Calu3 (cell line): ENCODE measurements at regions not wholly inside any gene's neighbourhood (a gene's known extent, or its start where the extent isn't known, plus 50 kb on each side); places are given as distances from the start of the nearest gene placed in this dataset.
"Not testable (repeated sequence)": the region's sequence is repeated elsewhere in the genome, so short reads cannot be mapped to it uniquely, and the experiment has no call there.

ENCODE experiments used
- BruUV-seq: library from RNA; stranded (reverse); fragments of 400-500 nt; replicated peaks from 2 replicates; lab custom pipeline; 2021; lab: Mats Ljungman, UMichigan
- CTCF ChIA-PET: fragments of 300-600 bp; sonication (Branson Sonifier 250); formaldehyde crosslinking; loops from one replicate; lab custom pipeline; 2022; ENCODE audit warnings: antibody characterized with exemption; lab: Charles Lee
- DNase-seq: peaks from one replicate; pipeline ENCODE4 v3.0.0; 2022
- H3K27ac Mint-ChIP-seq: one replicate; pipeline ENCODE4 v1.8.0; 2022; ENCODE audit warnings: mixed read lengths; ENCODE audit not compliant: unreplicated experiment
- H3K27me3 Mint-ChIP-seq: one replicate; pipeline ENCODE4 v1.8.0; 2022; ENCODE audit warnings: mixed read lengths; ENCODE audit not compliant: unreplicated experiment
- H3K36me3 Mint-ChIP-seq: one replicate; pipeline ENCODE4 v1.8.0; 2022; ENCODE audit warnings: mild to moderate bottlenecking, moderate library complexity, mixed read lengths; ENCODE audit not compliant: insufficient read depth, unreplicated experiment
- H3K4me1 Mint-ChIP-seq: one replicate; pipeline ENCODE4 v1.8.0; 2022; ENCODE audit warnings: mild to moderate bottlenecking, low read depth, mixed read lengths; ENCODE audit not compliant: unreplicated experiment
- H3K4me3 Mint-ChIP-seq: one replicate; pipeline ENCODE4 v1.8.0; 2022; ENCODE audit warnings: mild to moderate bottlenecking, low read depth, moderate library complexity, mixed read lengths; ENCODE audit not compliant: unreplicated experiment
- H3K9me3 Mint-ChIP-seq: one replicate; pipeline ENCODE4 v1.8.0; 2022; ENCODE audit warnings: low read depth, mixed read lengths; ENCODE audit not compliant: unreplicated experiment
- intact Hi-C: fragments of 100-400 bp; cut with micrococcal nuclease; formaldehyde crosslinking; loops from one replicate; pipeline ENCODE4 v1.10.0; 2022; ENCODE audit not compliant: unreplicated experiment
- TF ChIP-seq, protein P1 (sequence below): fragments of 200-600 bp; IDR thresholded peaks from one replicate; pipeline ENCODE4 v1.8.0; 2022; ENCODE audit warnings: antibody characterized with exemption; ENCODE audit not compliant: unreplicated experiment

DNA sequence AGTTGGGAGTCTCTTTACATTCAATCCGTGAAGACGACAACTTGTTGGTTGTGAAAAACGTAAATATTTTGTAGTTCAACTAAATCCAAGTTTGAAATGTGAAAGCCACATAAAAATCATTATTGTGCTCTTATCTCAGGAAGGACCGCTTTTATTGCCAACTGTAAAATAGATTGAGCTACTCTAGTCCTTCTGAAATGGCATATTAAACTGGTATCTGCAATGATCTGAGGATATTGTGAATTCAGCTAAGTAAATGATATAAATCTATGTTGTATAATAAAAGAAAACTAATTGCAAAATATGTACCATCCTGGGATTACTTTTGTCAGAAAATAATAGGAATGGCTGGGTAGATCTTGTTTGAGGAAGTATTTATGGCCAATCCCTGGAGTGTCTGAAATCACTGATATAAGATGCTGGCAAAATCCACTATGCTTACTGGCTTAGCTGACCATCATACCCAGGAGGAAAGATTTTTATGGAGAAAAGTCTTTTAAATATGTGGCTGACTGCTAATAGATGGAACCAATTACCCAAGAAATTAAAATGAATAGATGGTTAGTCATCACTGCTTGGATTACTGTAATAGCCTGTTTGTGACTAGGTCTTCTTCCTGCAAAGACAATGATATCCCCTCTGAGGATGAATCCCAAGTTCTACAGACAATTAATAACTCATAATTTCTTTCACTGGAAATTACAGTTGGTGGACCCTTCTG, 191.8 kb downstream of the SEMA6D start:
- no peak for DNase-seq
- TF ChIP-seq, protein P1, sequence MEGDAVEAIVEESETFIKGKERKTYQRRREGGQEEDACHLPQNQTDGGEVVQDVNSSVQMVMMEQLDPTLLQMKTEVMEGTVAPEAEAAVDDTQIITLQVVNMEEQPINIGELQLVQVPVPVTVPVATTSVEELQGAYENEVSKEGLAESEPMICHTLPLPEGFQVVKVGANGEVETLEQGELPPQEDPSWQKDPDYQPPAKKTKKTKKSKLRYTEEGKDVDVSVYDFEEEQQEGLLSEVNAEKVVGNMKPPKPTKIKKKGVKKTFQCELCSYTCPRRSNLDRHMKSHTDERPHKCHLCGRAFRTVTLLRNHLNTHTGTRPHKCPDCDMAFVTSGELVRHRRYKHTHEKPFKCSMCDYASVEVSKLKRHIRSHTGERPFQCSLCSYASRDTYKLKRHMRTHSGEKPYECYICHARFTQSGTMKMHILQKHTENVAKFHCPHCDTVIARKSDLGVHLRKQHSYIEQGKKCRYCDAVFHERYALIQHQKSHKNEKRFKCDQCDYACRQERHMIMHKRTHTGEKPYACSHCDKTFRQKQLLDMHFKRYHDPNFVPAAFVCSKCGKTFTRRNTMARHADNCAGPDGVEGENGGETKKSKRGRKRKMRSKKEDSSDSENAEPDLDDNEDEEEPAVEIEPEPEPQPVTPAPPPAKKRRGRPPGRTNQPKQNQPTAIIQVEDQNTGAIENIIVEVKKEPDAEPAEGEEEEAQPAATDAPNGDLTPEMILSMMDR = no peak
- Mint-ChIP-seq H3K27me3 (no peaks in the 10 kb centered on the region), H3K27ac (no peak overlapping the region), H3K4me3 (no peak overlapping the region), H3K9me3 (peaks cover 11% of the 10 kb centered on the region), H3K4me1 (no peaks in the 10 kb centered on the region), H3K36me3 (no peaks in the 10 kb centered on the region)
- no TSS peak for BruUV-seq
- intact Hi-C loops = no loop called here
- CTCF ChIA-PET = no interaction called here

DNA sequence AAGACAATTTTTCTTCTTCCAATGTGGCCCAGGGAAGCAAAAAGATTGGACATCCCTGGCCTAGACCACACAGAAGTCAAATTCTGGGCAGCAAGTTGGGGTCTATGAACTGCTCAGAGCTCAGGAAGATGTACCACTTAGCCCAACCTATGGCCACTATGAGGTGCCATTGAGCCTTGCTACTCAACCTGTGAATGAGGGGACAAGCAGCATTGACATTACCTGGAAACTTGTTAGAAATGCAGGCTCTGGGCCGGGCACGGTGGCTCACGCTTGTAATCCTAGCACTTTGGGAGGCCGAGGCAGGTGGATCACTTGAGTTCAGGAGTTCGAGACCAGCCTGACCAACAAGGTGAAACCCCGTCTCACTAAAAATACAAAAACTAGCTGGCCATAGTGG, 195.6 kb downstream of the SEMA6D start:
- H3K36me3 Mint-ChIP-seq, H3K9me3 Mint-ChIP-seq, DNase-seq, H3K27ac Mint-ChIP-seq, H3K4me1 Mint-ChIP-seq, BruUV-seq, H3K4me3 Mint-ChIP-seq, CTCF ChIA-PET, intact Hi-C loops, H3K27me3 Mint-ChIP-seq: not testable (repeated sequence)

DNA sequence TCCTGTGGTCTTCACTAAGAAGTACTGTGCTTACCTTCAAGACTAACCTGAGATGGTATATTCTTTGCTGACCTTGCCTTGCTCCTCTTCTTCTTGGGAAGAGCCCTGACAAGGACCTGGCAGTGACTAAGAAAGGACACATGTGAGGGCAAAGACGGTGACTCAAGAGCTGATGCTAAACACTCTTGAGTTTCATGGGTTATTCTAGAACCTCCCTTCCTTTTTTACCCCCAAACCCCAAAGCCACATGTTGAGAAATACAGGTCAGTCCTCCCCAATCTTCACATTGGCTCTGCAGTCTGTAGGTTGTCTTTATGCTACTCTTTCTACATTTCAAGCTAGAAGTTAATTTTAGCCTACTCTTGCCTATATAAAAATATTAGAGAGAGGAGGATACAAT, 200.6 kb downstream of the SEMA6D start:
- no peaks in the 10 kb centered on the region for H3K27me3 Mint-ChIP-seq
- H3K4me3 Mint-ChIP-seq = no peak overlapping the region
- H3K27ac Mint-ChIP-seq = no peak overlapping the region
- H3K9me3 Mint-ChIP-seq = peaks cover 5% of the 10 kb centered on the region
- TF ChIP-seq, protein P1 = no peak
- CTCF ChIA-PET = no interaction called here
- intact Hi-C loops = no loop called here
- no TSS peak for BruUV-seq
- H3K4me1 Mint-ChIP-seq = no peaks in the 10 kb centered on the region
- no peaks in the 10 kb centered on the region for H3K36me3 Mint-ChIP-seq
- DNase-seq = no peak

DNA sequence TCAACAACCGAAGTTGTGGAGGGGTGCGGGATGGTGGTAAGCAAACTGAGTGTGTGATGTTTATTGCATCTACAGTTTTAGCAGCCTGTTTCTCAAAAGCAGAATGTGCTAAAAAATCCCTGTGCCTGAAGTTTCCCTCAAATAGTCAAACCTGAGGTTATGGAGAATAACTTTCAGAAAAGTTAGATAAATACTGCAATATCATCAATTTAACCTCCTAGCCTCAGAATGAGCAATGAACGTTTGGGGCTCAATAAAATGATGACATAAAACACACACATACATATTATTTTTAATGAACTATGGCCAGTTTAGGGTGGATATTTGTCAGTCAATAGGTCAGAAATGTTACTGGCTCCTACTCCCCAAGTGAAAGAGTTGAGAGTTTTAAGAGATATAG, 201.6 kb downstream of the SEMA6D start:
- Mint-ChIP-seq H3K9me3 (peaks cover 5% of the 10 kb centered on the region), H3K4me1 (no peaks in the 10 kb centered on the region), H3K27me3 (no peaks in the 10 kb centered on the region), H3K36me3 (no peaks in the 10 kb centered on the region), H3K4me3 (no peak overlapping the region), H3K27ac (no peak overlapping the region)
- TF ChIP-seq, protein P1 = no peak
- CTCF ChIA-PET = no interaction called here
- intact Hi-C loops = no loop called here
- no peak for DNase-seq
- no TSS peak for BruUV-seq

DNA sequence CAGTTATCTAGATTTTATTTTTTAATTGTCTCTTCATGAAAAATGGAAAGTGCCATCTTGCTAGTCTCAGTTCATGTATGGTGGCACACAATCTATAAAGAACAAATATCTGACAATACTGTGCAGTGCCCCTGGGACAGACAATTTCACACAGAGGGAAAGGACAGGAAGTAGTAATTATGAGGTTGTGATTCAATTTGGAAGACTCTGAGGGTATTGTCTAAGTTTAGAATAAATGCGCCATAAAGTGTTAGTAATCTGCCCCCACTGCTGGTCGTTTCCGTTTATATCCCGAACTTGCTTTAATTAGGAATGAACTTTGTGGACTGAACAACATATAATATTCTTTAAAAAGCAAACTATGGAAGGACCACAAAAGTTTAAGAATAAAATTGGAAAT, 196.4 kb upstream of the SLC24A5 start:
- intact Hi-C loops = no loop called here
- no peak overlapping the region for H3K4me3 Mint-ChIP-seq
- no peaks in the 10 kb centered on the region for H3K27me3 Mint-ChIP-seq
- BruUV-seq = no TSS peak
- H3K27ac Mint-ChIP-seq = no peak overlapping the region
- TF ChIP-seq, protein P1 = no peak
- H3K4me1 Mint-ChIP-seq = no peaks in the 10 kb centered on the region
- CTCF ChIA-PET = no interaction called here
- no peaks in the 10 kb centered on the region for H3K36me3 Mint-ChIP-seq
- DNase-seq = no peak
- peaks cover 9% of the 10 kb centered on the region for H3K9me3 Mint-ChIP-seq
